Glutamatergic neuron (in vitro differentiated cells): ENCODE measurements at regions not wholly inside any gene's neighbourhood (a gene's known extent, or its start where the extent isn't known, plus 50 kb on each side); places are given as distances from the start of the nearest gene placed in this dataset.

ENCODE experiments used
- DNase-seq: peaks from one replicate; pipeline ENCODE4 v3.0.0; 2022
- H3K27ac Mint-ChIP-seq: one replicate; pipeline ENCODE4 v1.8.0; 2020; ENCODE audit warnings: mild to moderate bottlenecking, mixed read lengths, inconsistent platforms; ENCODE audit not compliant: unreplicated experiment
- H3K27me3 Mint-ChIP-seq: one replicate; pipeline ENCODE4 v1.8.0; 2020; ENCODE audit warnings: mild to moderate bottlenecking, moderate library complexity, mixed read lengths, inconsistent platforms; ENCODE audit not compliant: unreplicated experiment
- H3K36me3 Mint-ChIP-seq: one replicate; pipeline ENCODE4 v1.8.0; 2020; ENCODE audit warnings: mild to moderate bottlenecking, mixed read lengths, inconsistent platforms; ENCODE audit not compliant: unreplicated experiment
- H3K4me1 Mint-ChIP-seq: one replicate; pipeline ENCODE4 v1.8.0; 2020; ENCODE audit warnings: mild to moderate bottlenecking, low read depth, mixed read lengths, inconsistent platforms; ENCODE audit not compliant: unreplicated experiment
- H3K4me3 Mint-ChIP-seq: one replicate; pipeline ENCODE4 v1.8.0; 2020; ENCODE audit warnings: mild to moderate bottlenecking, mixed read lengths, inconsistent platforms; ENCODE audit not compliant: unreplicated experiment
- H3K9me3 Mint-ChIP-seq: one replicate; pipeline ENCODE4 v1.8.0; 2020; ENCODE audit warnings: mild to moderate bottlenecking, moderate library complexity, mixed read lengths, inconsistent platforms; ENCODE audit not compliant: unreplicated experiment
- TF ChIP-seq, protein P1 (sequence below): fragments of 200-600 bp; sonication (generic); IDR thresholded peaks from one replicate; pipeline ENCODE4 v1.5.0; 2021; ENCODE audit not compliant: partially characterized antibody, unreplicated experiment

DNA sequence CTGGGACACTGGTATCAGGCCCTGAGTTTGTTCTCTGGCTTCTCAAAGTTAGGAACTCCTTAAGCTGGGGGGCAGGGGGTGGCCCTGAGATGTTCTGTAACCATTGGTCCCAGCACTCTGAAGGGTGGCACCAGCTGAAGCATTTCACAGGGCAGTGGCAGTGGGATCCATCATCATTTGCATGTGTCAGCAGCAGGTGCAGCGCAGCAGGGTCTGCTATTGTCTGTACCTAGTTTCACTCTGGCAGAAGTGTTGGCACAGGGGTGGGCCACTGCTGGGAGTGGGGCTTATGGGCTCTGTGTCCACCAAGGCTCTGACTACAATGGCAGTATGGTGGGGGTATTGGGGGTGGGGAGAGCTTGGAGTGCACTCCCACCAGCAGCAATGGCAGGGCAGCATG is 460.4 kb upstream of the ZNF804A start:
- H3K27me3 Mint-ChIP-seq = no peaks in the 10 kb centered on the region
- H3K4me1 Mint-ChIP-seq = no peaks in the 10 kb centered on the region
- H3K36me3 Mint-ChIP-seq = no peaks in the 10 kb centered on the region
- H3K9me3 Mint-ChIP-seq = peaks cover 2% of the 10 kb centered on the region
- no peak for DNase-seq
- no peak overlapping the region for H3K4me3 Mint-ChIP-seq
- H3K27ac Mint-ChIP-seq = no peak overlapping the region
- TF ChIP-seq, protein P1, sequence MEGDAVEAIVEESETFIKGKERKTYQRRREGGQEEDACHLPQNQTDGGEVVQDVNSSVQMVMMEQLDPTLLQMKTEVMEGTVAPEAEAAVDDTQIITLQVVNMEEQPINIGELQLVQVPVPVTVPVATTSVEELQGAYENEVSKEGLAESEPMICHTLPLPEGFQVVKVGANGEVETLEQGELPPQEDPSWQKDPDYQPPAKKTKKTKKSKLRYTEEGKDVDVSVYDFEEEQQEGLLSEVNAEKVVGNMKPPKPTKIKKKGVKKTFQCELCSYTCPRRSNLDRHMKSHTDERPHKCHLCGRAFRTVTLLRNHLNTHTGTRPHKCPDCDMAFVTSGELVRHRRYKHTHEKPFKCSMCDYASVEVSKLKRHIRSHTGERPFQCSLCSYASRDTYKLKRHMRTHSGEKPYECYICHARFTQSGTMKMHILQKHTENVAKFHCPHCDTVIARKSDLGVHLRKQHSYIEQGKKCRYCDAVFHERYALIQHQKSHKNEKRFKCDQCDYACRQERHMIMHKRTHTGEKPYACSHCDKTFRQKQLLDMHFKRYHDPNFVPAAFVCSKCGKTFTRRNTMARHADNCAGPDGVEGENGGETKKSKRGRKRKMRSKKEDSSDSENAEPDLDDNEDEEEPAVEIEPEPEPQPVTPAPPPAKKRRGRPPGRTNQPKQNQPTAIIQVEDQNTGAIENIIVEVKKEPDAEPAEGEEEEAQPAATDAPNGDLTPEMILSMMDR = no peak

DNA sequence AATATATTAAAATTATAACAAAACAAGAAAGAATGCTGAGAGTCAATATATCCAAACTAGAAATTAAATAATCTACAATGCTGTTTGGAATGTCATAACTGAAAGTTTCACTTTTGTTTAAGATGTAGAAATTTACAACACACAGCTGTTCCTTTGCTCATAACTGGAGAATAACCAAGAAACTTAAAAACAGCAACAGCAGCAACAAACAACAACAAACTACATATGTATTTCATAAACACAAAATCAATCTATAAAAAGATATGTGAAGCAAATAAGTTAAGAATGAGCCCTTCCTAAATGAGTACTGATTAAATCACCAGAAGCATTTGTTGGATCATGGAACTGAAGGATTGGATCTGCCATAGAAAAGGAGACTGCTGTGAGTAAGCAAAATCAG is 456.5 kb upstream of the ZNF804A start:
- Mint-ChIP-seq H3K4me1 (no peaks in the 10 kb centered on the region), H3K27me3 (no peaks in the 10 kb centered on the region), H3K9me3 (no peaks in the 10 kb centered on the region), H3K4me3 (no peak overlapping the region), H3K27ac (no peak overlapping the region), H3K36me3 (no peaks in the 10 kb centered on the region)
- no peak for DNase-seq
- TF ChIP-seq, protein P1 = no peak

DNA sequence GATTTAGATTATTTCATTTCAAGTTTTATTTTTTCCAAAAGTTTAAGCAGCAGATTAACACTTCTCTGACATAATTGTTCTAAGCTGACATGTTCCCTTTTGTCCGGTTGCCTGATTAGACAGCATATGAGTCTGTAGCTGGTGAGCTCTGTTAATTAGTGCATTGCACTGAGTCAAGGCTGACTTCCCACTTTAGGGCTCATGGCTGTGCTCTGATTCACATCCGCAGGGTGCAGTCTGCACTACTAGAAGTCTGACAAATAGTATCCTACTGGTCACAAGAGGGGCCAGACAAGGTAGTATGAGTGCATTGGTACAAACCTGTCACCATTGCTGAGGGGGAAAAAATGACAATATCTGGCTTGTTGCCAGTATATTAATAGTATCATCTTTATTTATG is 443.9 kb upstream of the ZNF804A start:
- DNase-seq = no peak
- H3K36me3 Mint-ChIP-seq = peaks cover 9% of the 10 kb centered on the region
- TF ChIP-seq, protein P1 = no peak
- no peaks in the 10 kb centered on the region for H3K27me3 Mint-ChIP-seq
- peaks cover 5% of the 10 kb centered on the region for H3K4me1 Mint-ChIP-seq
- no peak overlapping the region for H3K27ac Mint-ChIP-seq
- H3K4me3 Mint-ChIP-seq = no peak overlapping the region
- H3K9me3 Mint-ChIP-seq = no peaks in the 10 kb centered on the region

DNA sequence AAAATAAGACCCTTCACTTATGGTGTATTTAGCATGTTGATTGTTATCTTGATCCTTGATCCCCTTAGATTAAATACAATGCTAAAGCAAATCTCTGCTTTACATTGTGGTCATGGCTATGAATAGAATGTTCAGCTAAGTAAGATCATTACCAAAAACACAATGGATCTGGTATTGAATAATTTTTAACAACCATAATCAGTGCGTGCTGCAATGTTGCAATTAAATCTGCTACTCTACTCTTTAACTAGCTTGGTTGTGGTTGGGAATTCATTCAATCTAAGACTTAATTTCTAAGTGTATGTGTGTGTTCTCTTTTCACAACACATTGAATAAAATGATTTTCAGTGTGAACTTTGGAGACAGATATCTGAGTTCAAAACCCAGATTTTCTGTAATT is 442.5 kb upstream of the ZNF804A start:
- DNase-seq = no peak
- no peak overlapping the region for H3K4me3 Mint-ChIP-seq
- H3K4me1 Mint-ChIP-seq = peaks cover 5% of the 10 kb centered on the region
- TF ChIP-seq, protein P1 = no peak
- no peak overlapping the region for H3K27ac Mint-ChIP-seq
- no peaks in the 10 kb centered on the region for H3K27me3 Mint-ChIP-seq
- H3K9me3 Mint-ChIP-seq = no peaks in the 10 kb centered on the region
- H3K36me3 Mint-ChIP-seq = no peaks in the 10 kb centered on the region

DNA sequence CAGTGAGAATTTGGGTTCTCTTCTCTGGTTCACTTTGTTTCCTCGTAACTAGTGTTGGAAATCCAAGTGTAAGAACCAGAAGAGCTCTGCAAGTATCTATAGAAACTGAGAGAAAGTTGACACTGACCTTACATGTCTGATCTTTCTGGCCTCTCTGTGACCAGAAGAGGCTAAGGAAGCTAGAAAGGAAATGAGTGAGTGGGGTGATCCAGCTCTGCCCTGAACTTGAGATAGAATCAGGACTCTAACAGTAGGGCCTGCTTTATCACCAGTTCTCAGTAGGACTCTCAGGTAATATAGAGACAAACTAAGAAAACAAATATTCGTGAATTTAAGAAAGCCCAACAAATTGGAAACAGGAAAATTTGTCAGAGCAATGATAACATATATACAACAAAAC is 441.2 kb upstream of the ZNF804A start:
- Mint-ChIP-seq H3K36me3 (no peaks in the 10 kb centered on the region), H3K27me3 (no peaks in the 10 kb centered on the region), H3K4me1 (peaks cover 5% of the 10 kb centered on the region), H3K4me3 (no peak overlapping the region), H3K27ac (no peak overlapping the region), H3K9me3 (no peaks in the 10 kb centered on the region)
- no peak for DNase-seq
- TF ChIP-seq, protein P1 = no peak
